GM21423 (cell line): ENCODE measurements at regions not wholly inside any gene's neighbourhood (a gene's known extent, or its start where the extent isn't known, plus 50 kb on each side); places are given as distances from the start of the nearest gene placed in this dataset.

Source experiments
- ATAC-seq: cut with Tn5 transposase; IDR thresholded peaks from one replicate; pipeline ENCODE4 v1.9.1; 2021; ENCODE audit warnings: mild to moderate bottlenecking, moderate library complexity; ENCODE audit not compliant: unreplicated experiment

DNA sequence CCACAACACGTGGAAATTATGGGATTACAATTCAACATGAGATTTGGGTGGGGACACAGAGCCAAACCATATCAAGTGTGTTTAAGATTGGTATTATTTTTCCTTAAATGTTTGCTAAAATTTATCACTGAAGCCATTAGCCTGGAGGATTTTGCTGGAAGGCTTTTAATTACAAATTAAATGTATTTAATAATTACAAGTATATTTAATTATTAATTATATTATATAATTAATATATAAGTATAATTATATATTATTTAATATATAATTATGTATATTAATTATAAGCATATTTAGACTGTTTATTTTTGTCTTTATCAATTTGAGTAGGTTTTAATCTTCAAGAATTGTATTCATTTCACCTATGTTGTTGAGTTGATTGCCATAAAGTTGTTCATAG is 427.4 kb upstream of the FLRT2 start:
- no peak for ATAC-seq

DNA sequence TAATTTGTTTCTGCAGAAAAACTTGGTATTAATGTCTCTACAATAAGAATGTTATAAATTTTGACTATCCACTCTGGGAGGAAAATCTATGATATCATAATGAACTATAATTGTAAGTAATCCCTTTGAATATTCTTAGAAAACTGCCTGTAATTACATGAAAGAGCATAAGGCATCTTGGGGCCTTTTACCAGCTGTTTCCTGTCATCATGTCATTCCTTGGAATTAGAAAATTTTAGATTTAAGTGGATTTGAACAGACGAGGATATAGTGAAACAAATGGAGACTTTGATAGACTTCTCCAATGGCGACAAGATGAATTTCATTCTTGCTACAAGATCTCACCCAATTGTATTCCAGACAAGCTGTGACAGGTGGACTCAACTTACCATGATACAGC is 423.4 kb upstream of the FLRT2 start:
- ATAC-seq: no peak

DNA sequence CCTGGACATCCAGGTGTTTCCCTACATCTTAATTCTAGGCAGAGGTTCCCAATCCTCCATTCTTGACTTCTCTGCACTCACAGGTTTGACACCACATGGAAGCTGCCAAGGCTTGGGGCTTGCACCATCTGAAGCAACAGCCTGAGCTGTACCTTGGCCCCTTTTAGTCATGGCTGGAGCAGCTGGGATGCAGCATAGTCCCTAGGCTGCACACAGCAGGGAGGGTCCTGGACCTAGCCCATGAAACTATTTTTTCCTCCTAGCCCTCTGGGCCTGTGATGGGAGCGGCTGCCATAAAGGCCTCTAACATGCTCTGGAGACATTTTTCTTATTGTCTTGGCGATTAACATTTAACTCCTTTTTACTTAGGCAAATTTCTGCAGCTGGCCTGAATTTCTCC is 417.2 kb upstream of the FLRT2 start:
- no peak for ATAC-seq

DNA sequence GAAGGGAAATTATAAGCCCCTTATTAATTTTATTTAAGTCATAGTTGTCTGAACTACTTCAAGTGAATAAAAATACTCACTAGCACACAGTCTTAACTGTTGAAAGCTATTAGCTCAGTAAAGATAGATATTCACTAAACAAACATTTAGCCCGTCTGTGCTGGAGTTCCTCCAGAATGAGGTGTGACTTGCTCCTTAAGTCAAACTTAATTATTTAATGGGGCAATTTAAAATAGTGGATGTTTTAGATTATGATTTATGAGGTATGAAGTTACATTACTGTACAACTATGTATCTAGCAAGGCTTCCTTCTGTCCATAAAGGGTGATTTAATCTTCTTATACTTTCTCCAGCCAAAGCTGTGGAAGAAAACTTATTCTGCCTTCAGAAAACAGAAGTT is 414.0 kb upstream of the FLRT2 start:
- ATAC-seq: no peak

DNA sequence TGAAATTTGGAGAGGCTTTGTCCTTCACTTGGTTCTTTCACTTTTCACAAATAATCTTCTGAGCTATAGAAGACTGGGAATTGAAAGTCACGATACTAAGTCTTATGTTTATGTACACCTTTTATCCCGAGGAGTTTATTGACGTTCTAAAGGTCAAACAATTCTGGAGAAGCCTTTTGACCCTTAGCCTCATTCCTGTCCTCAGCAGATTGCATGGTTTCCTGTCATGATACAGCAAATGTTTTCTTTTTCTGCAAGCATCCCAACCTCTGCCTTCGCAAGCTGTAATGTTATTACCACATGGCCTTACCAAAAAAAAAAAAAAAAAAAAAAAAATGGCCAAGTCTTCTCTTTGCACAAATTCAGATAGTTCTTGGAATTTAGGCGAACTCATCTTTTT is 411.7 kb upstream of the FLRT2 start:
- no peak for ATAC-seq

DNA sequence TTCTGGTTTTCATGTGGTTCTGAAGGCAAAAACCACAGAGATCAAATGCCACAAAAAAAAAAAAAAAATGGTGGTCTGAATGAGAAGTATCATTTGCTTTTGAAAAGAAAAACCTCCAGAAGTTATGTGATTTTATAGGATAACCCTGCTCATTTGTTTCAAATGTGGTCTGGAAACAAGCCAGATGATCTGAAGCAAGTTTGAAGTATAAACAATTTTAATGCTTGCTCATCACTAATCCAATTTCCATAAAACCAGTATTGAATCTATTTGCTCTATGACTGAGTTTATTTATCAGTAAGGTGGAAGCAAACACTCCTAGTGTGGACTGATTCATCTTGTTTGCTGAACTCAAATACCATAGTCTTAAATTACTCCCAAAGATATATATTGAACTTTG is 407.3 kb upstream of the FLRT2 start:
- no peak for ATAC-seq

DNA sequence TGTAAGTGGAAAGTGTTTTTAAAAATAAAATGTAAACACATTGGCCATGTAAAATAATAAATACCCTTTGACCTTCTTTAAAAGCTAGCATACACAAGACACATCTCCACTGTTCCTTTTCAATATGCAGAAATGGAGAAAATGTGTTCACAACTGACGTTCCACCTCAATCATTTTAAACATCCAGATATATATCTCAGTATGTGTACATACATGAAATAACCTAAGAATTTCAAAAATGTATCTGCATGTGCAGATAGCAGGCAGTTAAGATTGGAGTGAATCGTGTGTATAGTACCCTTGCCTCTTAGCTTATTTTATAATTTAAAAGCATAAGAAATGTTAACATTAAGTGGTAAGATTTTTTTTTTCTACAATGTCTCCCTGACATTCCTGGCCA is 406.2 kb upstream of the FLRT2 start:
- no peak for ATAC-seq

DNA sequence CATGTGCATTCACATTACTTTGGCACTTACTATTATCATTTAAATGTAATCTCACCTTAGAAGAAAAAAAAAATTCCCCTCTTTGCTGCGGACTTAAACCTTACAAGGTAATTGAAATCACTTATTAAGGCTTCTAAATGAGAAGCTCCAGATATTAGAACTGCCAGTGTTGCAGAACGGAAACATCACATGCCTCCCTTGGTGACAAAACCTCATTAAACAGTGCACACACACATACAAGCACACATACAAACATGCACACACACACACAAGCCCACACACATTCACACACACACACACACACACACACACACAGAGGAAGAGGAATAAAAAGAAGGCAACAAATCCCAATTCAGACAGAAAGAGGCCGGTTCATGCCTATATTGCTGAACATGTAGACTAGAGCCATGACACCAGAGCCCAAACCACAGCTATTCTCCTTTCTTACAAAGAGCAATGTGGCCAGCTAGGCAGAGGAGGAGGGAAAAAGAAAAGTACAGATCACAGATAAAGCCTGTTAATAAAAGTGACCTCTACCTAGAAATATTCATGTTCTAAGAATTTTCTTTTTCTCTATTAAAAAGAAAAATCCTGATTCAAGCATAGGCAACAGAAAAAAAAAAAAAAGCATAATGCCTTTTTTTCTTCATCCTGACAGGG is 405.2 kb upstream of the FLRT2 start:
- ATAC-seq: no peak

DNA sequence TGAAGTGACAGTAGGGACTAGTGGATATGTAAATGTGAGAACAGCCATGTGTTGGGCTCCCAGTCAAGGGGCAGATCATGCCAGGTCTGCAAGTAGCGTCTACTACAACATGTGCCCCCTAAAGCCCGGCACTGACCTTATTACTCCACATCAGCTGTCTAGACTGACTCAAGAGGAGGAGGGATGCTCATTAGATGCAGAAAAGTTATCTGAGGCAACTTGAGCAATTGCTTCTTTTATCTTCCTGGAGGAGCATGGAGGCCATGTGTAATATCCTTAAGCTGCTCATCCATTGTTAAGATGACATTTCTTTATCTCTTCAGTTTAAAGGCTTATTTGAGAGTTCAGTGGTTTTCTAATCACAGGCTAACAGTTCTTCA is 404.7 kb upstream of the FLRT2 start:
- ATAC-seq: no peak

DNA sequence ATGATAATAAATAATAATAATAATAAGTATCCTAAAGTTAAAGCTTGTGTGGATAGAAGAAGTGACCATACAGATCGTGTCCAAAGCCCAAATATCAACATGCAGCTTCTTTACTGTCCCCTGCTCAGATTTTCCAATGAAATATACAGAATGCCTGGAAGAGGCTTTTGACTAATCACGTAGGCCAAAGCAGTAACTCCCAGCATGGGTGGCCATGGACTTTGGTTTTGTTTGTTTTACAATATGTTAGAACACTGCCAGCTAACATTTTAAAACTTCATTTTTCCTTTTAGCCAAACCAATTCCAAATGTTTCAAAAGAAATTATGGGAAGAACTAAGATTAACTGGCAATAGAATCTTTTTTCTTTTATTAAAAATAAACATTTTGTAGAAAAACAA is 400.0 kb upstream of the FLRT2 start:
- no peak for ATAC-seq

DNA sequence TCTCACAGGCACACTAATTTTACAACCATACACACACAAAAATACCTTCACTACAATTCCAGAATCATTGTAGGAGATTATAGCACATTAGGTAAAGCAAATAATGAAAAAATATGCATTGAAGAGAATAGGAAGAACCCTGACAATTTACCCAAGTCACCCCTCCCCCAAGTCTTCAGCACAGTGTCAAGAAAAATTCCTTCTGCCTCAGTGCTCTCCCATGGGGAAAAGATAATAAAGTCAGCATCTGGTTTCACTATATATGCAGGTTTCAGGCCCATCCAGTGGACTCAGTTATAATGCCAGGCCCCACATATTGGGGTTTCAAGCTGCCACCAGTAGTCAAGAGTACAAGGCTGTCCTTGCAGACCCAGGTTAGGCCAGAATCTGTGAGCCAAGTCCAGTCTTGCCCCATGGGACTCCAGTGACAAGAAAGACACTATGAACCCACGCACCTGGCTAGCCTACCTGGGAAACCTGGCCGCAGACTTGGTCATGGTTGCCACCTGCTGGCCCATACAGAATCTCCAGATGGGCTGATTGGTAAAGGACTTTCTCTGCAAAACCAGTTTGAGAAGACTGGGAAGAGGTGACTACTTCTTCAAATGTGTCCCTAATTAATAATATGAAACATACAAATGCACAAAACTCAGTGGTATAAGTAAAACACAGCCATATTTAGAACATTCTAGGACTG is 398.6 kb upstream of the FLRT2 start:
- no peak for ATAC-seq

DNA sequence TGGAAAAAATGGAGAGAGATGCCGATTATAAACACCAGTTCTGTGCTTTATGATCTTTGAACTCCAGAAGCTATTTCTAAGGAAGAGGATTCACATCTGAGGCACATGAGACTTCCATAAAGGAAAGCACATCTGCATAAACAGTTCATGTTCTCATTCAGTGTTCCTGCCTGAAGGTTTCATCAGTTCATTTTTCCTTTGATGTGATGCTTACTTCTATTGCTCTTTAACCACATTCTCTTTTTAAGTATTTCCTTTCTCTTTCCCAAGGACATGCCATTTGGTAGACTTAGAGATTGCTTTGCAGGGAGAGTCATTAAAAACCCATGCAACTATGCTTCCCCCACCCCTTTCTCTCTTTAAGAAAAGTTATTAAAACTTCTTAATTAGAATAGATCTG is 387.0 kb upstream of the FLRT2 start:
- no peak for ATAC-seq

DNA sequence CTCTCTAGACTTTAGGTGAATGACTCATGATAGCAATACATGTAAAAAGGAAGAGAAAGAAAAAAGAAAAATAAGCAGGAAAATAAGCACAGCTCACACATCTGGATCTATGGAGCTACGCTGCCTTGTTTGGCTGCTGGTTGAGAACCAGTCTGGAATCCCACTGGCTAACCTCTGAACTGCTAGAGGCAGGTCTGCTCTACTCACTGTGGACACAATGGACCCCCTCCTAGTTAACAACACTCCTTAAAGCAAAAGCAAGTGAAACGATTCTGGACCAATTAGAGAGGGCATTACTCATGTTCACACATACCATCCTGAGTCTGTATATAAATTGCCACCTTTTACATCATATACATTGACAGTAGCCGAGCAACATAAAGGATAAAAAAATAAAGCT is 383.2 kb upstream of the FLRT2 start:
- no peak for ATAC-seq

DNA sequence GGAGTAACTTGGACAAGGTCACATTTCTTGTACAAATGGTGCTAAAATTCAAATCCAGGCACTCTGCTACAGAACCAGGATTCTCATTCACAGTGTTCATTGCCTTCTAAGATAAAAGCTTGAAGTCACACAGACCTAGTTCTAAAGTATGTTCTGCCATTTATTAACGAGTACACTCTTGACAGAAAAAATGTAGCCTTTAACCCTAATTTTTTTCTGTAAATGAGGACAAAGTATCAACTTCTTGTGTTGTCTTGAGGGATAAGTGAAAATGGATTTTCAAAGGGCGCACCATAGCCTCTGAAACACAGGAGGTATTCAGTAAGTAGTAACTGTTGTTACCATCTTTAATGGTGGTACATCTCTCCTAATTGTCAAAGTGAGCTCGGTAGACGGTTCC is 379.8 kb upstream of the FLRT2 start:
- no peak for ATAC-seq

DNA sequence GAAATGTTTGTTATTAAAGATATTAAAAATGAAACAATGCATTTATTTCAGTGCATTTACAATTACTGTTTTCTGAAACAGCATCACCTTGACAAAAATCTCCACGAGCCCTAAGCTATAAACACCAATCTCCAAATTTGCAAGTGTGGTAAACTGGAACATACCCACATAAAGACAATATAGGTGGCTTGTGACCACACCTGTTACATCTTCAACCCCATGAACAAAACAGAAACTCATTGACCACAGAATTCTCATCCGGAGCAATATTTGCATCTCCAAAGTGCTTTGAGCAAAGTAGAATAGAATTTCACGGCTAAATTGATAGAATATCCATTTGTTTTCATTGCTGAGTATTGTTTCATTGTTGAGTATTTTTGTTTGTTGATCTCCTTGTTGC is 375.2 kb upstream of the FLRT2 start:
- no peak for ATAC-seq

DNA sequence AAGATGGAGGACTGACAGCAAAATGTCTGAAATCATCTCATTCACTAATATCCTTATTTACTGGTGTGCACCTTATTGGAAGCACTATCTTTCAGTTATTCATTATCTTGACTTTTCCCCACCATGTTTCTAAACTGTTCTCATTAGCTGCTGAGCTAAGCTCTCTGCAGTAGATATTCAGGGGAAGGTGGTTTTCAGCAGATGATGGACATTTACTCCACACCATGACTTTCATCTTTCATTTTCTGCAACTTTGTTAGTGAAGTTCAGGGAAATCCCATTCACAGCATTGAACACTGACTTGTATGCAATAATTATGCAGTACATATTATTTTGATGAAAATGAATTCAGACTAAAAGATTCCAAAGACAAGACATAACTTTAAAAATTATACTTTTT is 373.6 kb upstream of the FLRT2 start:
- ATAC-seq: no peak

DNA sequence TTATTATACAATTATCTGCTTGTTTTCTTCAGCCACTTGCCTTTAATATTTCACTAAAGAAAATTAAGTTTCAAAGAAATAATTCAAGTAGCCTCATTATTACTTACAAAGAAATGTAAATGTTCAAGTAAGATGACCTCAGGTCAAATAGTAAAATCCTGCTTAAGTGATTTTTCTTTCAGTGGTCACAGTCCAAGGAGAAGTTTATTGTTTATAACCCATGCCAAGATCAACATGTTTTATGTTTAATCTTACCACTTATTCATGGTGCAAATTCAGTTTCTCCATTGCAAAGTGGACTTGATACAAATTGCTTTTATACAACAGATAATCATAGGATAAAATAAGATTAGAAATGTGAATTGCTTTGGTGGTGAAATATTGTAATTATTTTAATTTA is 370.2 kb upstream of the FLRT2 start:
- ATAC-seq: no peak

DNA sequence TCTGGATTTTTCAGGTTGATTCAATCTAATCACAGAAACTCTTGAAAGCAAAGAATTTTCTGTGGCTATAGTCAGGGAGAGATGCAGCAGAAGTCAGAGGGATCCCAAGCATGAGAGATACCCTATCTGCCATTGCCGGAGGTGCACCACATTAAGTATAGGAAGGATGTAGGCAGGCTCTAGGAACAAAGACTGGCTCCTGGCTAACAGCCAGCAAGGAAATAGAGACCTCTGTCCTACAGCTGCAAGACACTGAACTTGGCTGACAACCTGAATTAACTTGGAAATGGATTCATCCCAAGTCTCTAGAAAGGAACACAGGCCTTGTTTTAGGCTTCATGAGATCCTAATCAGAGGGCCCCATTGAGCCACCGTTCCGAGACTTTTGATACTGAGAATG is 364.9 kb upstream of the FLRT2 start:
- no peak for ATAC-seq

DNA sequence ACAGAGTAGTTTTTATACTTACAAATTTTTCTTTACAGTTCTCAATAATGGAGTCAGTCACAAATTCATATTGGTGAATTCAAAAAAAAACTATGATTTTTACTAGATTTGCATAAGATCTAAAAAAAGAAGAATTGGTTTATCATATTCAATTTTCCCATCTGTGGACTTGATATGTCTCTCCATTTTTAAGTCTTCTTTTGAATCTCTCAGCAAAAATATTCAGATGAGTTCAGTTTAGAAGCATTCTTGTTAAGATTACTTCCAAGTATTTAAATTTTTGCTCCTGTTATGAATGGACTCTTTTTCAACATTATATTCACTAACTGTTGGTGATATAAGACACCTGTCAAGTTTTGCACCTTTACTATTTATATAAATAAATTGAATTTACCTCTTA is 360.6 kb upstream of the FLRT2 start:
- ATAC-seq: no peak

DNA sequence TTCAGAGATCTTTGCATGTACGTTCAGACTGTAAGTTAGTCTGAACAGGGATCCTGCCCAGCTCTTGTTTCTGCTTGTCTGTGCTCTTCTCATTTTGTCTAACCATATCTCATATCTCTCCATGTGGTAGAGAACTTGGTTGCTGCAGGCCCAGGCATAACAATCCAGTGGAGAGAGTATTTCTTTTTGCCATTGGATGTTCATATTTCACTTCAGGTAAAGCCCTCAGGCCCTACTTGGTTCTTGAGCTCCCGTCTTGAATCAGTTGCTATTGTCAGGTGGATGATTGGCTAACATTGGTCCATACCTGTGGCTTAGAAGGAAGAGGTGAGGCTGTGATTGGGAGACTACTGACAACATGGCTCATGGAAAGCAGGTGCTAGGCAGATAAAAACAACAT is 357.7 kb upstream of the FLRT2 start:
- ATAC-seq: no peak

DNA sequence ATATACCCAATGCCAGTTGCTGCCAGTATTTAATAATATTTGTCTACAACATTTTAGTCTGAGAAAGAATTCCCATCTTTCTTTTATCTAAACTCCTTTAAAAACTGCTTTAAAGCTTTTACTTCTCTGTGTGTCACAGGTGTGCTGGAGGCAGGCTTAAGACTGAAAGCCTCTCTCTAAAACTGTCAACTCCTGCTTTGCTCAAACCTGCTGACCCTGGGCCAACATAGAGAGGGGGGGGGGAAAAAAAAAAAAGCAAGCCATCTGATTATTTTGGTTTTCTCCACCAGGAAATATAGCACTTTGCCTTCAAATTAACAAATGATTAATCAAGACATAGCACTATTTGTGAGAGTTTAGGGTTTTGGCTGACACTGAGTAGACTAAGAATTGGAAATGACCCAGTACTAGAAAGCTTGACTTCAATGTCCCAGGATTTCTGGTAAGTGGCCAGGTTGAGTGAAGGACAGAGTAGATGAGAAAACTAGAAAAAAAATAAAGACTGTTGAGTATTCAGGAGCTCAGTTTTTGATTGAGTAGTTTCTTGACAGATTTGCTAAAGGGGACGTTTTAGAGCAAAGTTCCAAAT is 357.0 kb upstream of the FLRT2 start:
- ATAC-seq: no peak

DNA sequence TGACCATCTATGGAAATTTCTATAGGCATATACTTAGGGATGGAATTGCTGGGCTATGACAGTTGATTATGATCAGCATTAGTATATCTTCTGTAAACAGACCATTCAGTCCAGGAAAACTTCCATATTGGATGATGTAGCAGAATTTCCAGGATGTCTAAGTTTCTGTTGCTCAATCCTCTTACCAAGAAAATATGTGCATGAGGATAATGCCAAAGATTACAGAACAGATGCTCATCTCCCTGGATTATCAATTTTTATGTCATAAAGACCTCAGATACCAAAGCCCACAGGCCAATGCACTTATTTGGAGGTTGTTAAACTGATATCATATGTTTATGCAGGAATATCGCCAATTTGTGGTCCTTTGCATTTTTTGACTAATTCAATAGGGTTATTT is 354.4 kb upstream of the FLRT2 start:
- ATAC-seq: no peak

DNA sequence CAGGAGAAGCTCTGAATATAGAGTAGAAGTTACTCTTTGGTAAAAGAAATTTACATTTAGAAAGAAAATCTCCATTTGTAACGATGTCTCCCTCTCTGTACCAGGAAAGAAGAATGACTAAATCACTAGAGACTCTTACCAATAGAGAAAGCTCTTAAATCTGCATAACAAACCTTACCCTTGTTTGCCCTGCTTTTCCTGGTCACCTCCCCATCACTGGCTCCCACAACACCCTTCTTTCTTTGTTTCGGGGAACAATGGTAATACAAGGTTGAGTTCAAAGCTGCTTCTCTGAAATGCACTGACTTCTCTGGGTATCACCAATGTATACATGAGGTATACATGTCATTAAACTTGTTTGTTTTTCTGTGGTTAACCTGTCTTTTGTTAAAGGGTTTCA is 351.1 kb upstream of the FLRT2 start:
- no peak for ATAC-seq
